ENCODE measurements at regions not wholly inside any gene's neighbourhood (a gene's known extent, or its start where the extent isn't known, plus 50 kb on each side); places are given as distances from the start of the nearest gene placed in this dataset.

GRCh38 chr10:108374991-108375390 lies 1210.5 kb upstream of the SORCS1 start:
- Histone ChIP-seq H3K27ac (ENCODE audit: low read depth, low read length) (no peak overlapping the region), H3K9ac (ENCODE audit: low read length) (no peak overlapping the region), H3K79me2 (ENCODE audit: insufficient read depth, low read length) (no peaks in the 10 kb centered on the region), H3K4me3 (ENCODE audit: insufficient read depth, low read length, poor library complexity, severe bottlenecking) (no peak overlapping the region), H3K27me3 (ENCODE audit: low read length) (no peaks in the 10 kb centered on the region), H3K36me3 (ENCODE audit: low read length) (no peaks in the 10 kb centered on the region), H2AFZ (ENCODE audit: low read depth, low read length, severe bottlenecking) (no peak overlapping the region), H3F3A (ENCODE audit: insufficient read depth) (no peaks in the 10 kb centered on the region), H4K20me1 (ENCODE audit: low read depth, low read length) (no peaks in the 10 kb centered on the region), H3K9me3 (ENCODE audit: insufficient read depth, low read length) (no peaks in the 10 kb centered on the region), H3K9me2 (replicated peaks; ENCODE audit: insufficient read depth, low read length) (no peaks in the 10 kb centered on the region), H3K4me2 (ENCODE audit: low read depth, low read length, poor library complexity, severe bottlenecking) (no peak overlapping the region)
- no peak for TF ChIP-seq EZH2phosphoT487 (conservative IDR thresholded peaks at IDR 0.05; ENCODE audit: low read length)
- no peak for TF ChIP-seq CTCF (IDR thresholded peaks at IDR 0.05; ENCODE audit: insufficient read depth, low read length, poor library complexity, severe bottlenecking)

DNA sequence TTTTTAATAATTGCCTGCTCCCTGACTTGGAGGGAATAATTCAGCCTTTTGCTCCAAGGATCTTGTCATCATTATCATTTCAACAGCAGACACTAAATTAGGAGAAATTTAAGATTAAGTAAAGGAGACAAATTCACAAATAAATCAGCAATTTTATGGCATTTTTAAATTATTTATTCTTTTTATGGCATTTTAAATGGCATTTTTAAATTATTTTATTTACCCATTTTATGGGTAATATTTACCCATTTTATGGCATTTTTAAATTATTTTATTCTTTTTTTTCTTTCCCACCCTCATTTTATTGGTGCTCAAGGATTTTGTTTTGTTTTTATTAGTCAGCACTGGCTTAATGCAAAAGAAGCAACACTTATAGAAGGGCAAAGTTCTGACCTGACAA lies 1201.0 kb upstream of the SORCS1 start:
- H3K27ac ChIP-seq (ENCODE audit: low read depth, low read length): no peak overlapping the region
- H3F3A ChIP-seq (ENCODE audit: insufficient read depth): no peaks in the 10 kb centered on the region
- H4K20me1 ChIP-seq (ENCODE audit: low read depth, low read length): no peaks in the 10 kb centered on the region
- no peak overlapping the region for H3K9ac ChIP-seq (ENCODE audit: low read length)
- no peak overlapping the region for H3K4me2 ChIP-seq (ENCODE audit: low read depth, low read length, poor library complexity, severe bottlenecking)
- H3K9me2 ChIP-seq (replicated peaks; ENCODE audit: insufficient read depth, low read length): no peaks in the 10 kb centered on the region
- no peaks in the 10 kb centered on the region for H3K79me2 ChIP-seq (ENCODE audit: insufficient read depth, low read length)
- no peak overlapping the region for H2AFZ ChIP-seq (ENCODE audit: low read depth, low read length, severe bottlenecking)
- no peaks in the 10 kb centered on the region for H3K36me3 ChIP-seq (ENCODE audit: low read length)
- no peak overlapping the region for H3K4me3 ChIP-seq (ENCODE audit: insufficient read depth, low read length, poor library complexity, severe bottlenecking)
- H3K9me3 ChIP-seq (ENCODE audit: insufficient read depth, low read length): no peaks in the 10 kb centered on the region
- no peaks in the 10 kb centered on the region for H3K27me3 ChIP-seq (ENCODE audit: low read length)
- TF ChIP-seq EZH2phosphoT487 (conservative IDR thresholded peaks at IDR 0.05; ENCODE audit: low read length) (no peak), CTCF (IDR thresholded peaks at IDR 0.05; ENCODE audit: insufficient read depth, low read length, poor library complexity, severe bottlenecking) (no peak)

GRCh38 chr10:108363576-108363975 lies 1199.1 kb upstream of the SORCS1 start:
- Histone ChIP-seq H3F3A (ENCODE audit: insufficient read depth) (no peaks in the 10 kb centered on the region), H4K20me1 (ENCODE audit: low read depth, low read length) (no peaks in the 10 kb centered on the region)
- TF ChIP-seq EZH2phosphoT487 (conservative IDR thresholded peaks at IDR 0.05; ENCODE audit: low read length) (no peak), CTCF (IDR thresholded peaks at IDR 0.05; ENCODE audit: insufficient read depth, low read length, poor library complexity, severe bottlenecking) (no peak)

More at GRCh38 chr10:108363576-108363975, 1199.1 kb upstream of the SORCS1 start:
- no peak overlapping the region for H3K4me3 ChIP-seq (ENCODE audit: insufficient read depth, low read length, poor library complexity, severe bottlenecking)
- H3K27me3 ChIP-seq (ENCODE audit: low read length): no peaks in the 10 kb centered on the region
- no peaks in the 10 kb centered on the region for H3K9me2 ChIP-seq (replicated peaks; ENCODE audit: insufficient read depth, low read length)
- no peak overlapping the region for H3K9ac ChIP-seq (ENCODE audit: low read length)
- no peak overlapping the region for H3K27ac ChIP-seq (ENCODE audit: low read depth, low read length)
- H2AFZ ChIP-seq (ENCODE audit: low read depth, low read length, severe bottlenecking): no peak overlapping the region
- H3K9me3 ChIP-seq (ENCODE audit: insufficient read depth, low read length): no peaks in the 10 kb centered on the region
- H3K79me2 ChIP-seq (ENCODE audit: insufficient read depth, low read length): no peaks in the 10 kb centered on the region
- no peak overlapping the region for H3K4me2 ChIP-seq (ENCODE audit: low read depth, low read length, poor library complexity, severe bottlenecking)
- H3K36me3 ChIP-seq (ENCODE audit: low read length): no peaks in the 10 kb centered on the region
